PC-3 (cell line): ENCODE measurements at regions not wholly inside any gene's neighbourhood (a gene's known extent, or its start where the extent isn't known, plus 50 kb on each side); places are given as distances from the start of the nearest gene placed in this dataset.

Experiments
- ATAC-seq: fragments of 200-7000 bp; cut with Tn5 transposase; 2 replicates; pipeline ENCODE4 v1.9.1; 2020; ENCODE audit warnings: mild to moderate bottlenecking, moderate library complexity
- BruUV-seq: library from RNA; stranded (reverse); fragments of 400-500 nt; replicated peaks from 2 replicates; lab custom pipeline; 2021; lab: Mats Ljungman, UMichigan
- CTCF ChIA-PET: fragments of 300-600 bp; sonication (Branson Sonifier 250); formaldehyde crosslinking; loops from one replicate; lab custom pipeline; 2022; ENCODE audit warnings: antibody characterized with exemption; lab: Charles Lee
- POLR2A ChIA-PET: fragments of 300-600 bp; sonication (Branson Sonifier 250); formaldehyde crosslinking; loops from one replicate; lab custom pipeline; 2022; ENCODE audit warnings: antibody characterized with exemption; ENCODE audit not compliant: unreplicated experiment; lab: Charles Lee
- DNase-seq: peaks from one replicate; pipeline ENCODE4 v3.0.0-alpha.2; 2015
- H2AFZ ChIP-seq: fragments of 300-600 bp; sonication (generic); 2 replicates; pipeline ENCODE4 v1.6.0; 2016; ENCODE audit warnings: antibody characterized with exemption, low read length
- H3F3A ChIP-seq: fragments of 300-600 bp; sonication (generic); one replicate; pipeline ENCODE4 v1.6.0; 2017; ENCODE audit warnings: antibody characterized with exemption, low read length, control low read depth, mild to moderate bottlenecking; ENCODE audit not compliant: unreplicated experiment
- H3K27ac ChIP-seq: fragments of 300-600 bp; sonication (generic); 2 replicates; pipeline ENCODE4 v1.5.1; 2016; ENCODE audit warnings: mild to moderate bottlenecking, low read length
- H3K27me3 ChIP-seq: fragments of 300-600 bp; sonication (generic); 2 replicates; pipeline ENCODE4 v1.6.1; 2016; ENCODE audit warnings: low read length, mixed read lengths
- H3K36me3 ChIP-seq: fragments of 300-600 bp; sonication (generic); 2 replicates; pipeline ENCODE4 v1.6.1; 2016; ENCODE audit warnings: low read depth, mixed run types, low read length, mixed read lengths
- H3K4me1 ChIP-seq: fragments of 300-600 bp; sonication (generic); 2 replicates; pipeline ENCODE4 v1.5.1; 2016; ENCODE audit warnings: low read length; ENCODE audit not compliant: insufficient read depth
- H3K4me2 ChIP-seq: fragments of 300-600 bp; sonication (generic); 2 replicates; pipeline ENCODE4 v1.6.0; 2016; ENCODE audit warnings: low read length
- H3K4me3 ChIP-seq: fragments of 300-600 bp; sonication (generic); 2 replicates; pipeline ENCODE4 v1.5.1; 2016; ENCODE audit warnings: mild to moderate bottlenecking, low read length, mixed read lengths
- H3K79me2 ChIP-seq: fragments of 300-600 bp; sonication (generic); 2 replicates; pipeline ENCODE4 v1.6.1; 2017; ENCODE audit warnings: low read length, mixed read lengths
- H3K9ac ChIP-seq: fragments of 300-600 bp; sonication (generic); 2 replicates; pipeline ENCODE4 v1.6.0; 2016; ENCODE audit warnings: mild to moderate bottlenecking, low read length
- H3K9me2 ChIP-seq: fragments of 300-600 bp; sonication (generic); replicated peaks from 2 replicates; pipeline ENCODE4 v1.6.1; 2016; ENCODE audit warnings: mixed run types, low read length, mixed read lengths
- H3K9me3 ChIP-seq: fragments of 300-600 bp; sonication (generic); 2 replicates; pipeline ENCODE4 v1.6.1; 2016; ENCODE audit warnings: low read length, mixed read lengths
- H4K20me1 ChIP-seq: fragments of 300-600 bp; sonication (generic); 2 replicates; pipeline ENCODE4 v1.6.1; 2016; ENCODE audit warnings: low read length, mixed read lengths
- EZH2 ChIP-seq: fragments of 300-600 bp; sonication (generic); IDR thresholded peaks from one replicate; pipeline ENCODE4 v1.6.1; 2017; ENCODE audit warnings: antibody characterized with exemption, mild to moderate bottlenecking, low read length; ENCODE audit not compliant: unreplicated experiment
- EZH2phosphoT487 ChIP-seq: fragments of 300-600 bp; sonication (generic); IDR thresholded peaks from 2 replicates; pipeline ENCODE4 v1.6.1; 2018; ENCODE audit warnings: mild to moderate bottlenecking, antibody characterized with exemption, low read length, borderline replicate concordance
- intact Hi-C: fragments of 100-400 bp; cut with micrococcal nuclease; formaldehyde crosslinking; loops from 2 replicates; pipeline ENCODE4 v1.9.0; 2023
- TF ChIP-seq, protein P1 (sequence below): fragments of 300-600 bp; sonication (generic); conservative IDR thresholded peaks from 2 replicates; pipeline ENCODE4 v1.5.1; 2017; ENCODE audit warnings: antibody characterized with exemption, low read depth, mild to moderate bottlenecking, low read length

DNA sequence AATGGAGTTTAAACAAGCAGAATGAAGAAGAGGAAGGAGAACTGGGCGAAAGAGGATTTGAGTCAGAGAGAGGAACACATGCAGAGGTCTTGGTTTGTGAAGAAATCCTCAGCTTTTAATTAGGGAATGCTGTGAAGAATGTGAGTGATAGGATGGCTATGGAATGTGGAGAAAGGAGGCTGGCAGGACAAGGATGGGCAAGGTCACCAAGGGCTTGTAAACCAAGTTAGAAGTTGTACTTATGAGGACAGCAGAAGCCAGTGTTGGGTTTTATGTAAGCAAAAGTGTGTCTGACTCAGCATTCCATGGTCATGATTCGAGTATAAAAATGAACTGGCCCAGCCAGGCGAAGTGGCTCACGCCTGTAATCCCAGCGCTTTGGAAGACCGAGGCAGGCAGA lies 60.0 kb upstream of the IL12A start:
- peak overlapping the region; percentile 53 for H3K9ac ChIP-seq
- CTCF ChIA-PET = interaction anchor here (0.7 to 3.0 kb wide), 8 partner anchors 19 to 235 kb away, joined by 5 to 40 read pairs (median 12); partner anchors contain the start of gene IL12A
- peak overlapping the region; percentile 88 for H3K27ac ChIP-seq
- no TSS peak for BruUV-seq
- H3K4me3 ChIP-seq = peak overlapping the region; percentile 2; the same call in 1 of the 2 replicates
- H3K9me3 ChIP-seq = peaks cover under 1% of the 10 kb centered on the region; the same call in 1 of the 2 replicates
- no peaks in the 10 kb centered on the region for H3K36me3 ChIP-seq
- H3K4me1 ChIP-seq = peaks cover 32% of the 10 kb centered on the region
- H4K20me1 ChIP-seq = no peaks in the 10 kb centered on the region
- POLR2A ChIA-PET = interaction anchor here (0.5 to 0.7 kb wide), 3 partner anchors 18 to 1495 kb away, joined by 3 to 5 read pairs (median 4); no protein-coding TSS in a partner anchor
- H3K4me2 ChIP-seq = peak overlapping the region; percentile 68
- no peak for TF ChIP-seq EZH2phosphoT487
- no peak for TF ChIP-seq EZH2
- TF ChIP-seq, protein P1, sequence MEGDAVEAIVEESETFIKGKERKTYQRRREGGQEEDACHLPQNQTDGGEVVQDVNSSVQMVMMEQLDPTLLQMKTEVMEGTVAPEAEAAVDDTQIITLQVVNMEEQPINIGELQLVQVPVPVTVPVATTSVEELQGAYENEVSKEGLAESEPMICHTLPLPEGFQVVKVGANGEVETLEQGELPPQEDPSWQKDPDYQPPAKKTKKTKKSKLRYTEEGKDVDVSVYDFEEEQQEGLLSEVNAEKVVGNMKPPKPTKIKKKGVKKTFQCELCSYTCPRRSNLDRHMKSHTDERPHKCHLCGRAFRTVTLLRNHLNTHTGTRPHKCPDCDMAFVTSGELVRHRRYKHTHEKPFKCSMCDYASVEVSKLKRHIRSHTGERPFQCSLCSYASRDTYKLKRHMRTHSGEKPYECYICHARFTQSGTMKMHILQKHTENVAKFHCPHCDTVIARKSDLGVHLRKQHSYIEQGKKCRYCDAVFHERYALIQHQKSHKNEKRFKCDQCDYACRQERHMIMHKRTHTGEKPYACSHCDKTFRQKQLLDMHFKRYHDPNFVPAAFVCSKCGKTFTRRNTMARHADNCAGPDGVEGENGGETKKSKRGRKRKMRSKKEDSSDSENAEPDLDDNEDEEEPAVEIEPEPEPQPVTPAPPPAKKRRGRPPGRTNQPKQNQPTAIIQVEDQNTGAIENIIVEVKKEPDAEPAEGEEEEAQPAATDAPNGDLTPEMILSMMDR = no peak
- H3K9me2 ChIP-seq = no peaks in the 10 kb centered on the region
- no peaks in the 10 kb centered on the region for H3K27me3 ChIP-seq
- peaks cover 5% of the 10 kb centered on the region for H3F3A ChIP-seq
- intact Hi-C loops = loop anchor here (1.0 to 5.0 kb wide), 7 partner anchors 8 to 164 kb away; no protein-coding TSS in a partner anchor
- H2AFZ ChIP-seq = peak overlapping the region; percentile 62; the same call in 1 of the 2 replicates
- no peaks in the 10 kb centered on the region for H3K79me2 ChIP-seq
- DNase-seq (peak; percentile 97), ATAC-seq (peak; percentile 87)

- Histone ChIP-seq H3K27ac (peak overlapping the region; percentile 88), H3K9me3 (peaks cover 8% of the 10 kb centered on the region; the same call in 1 of the 2 replicates), H3K36me3 (no peaks in the 10 kb centered on the region), H3K4me1 (peaks cover 32% of the 10 kb centered on the region), H3K9ac (peak overlapping the region; percentile 53), H2AFZ (peak overlapping the region; percentile 62), H3K4me2 (peak overlapping the region; percentile 68), H3K4me3 (peak overlapping the region; percentile 6; the same call in 1 of the 2 replicates), H3K79me2 (no peaks in the 10 kb centered on the region), H3K9me2 (no peaks in the 10 kb centered on the region), H3K27me3 (no peaks in the 10 kb centered on the region), H3F3A (peaks cover 5% of the 10 kb centered on the region), H4K20me1 (no peaks in the 10 kb centered on the region)
- TF ChIP-seq EZH2 (no peak), EZH2phosphoT487 (no peak)
- TF ChIP-seq, protein P1 = peak; percentile 70
- TSS peak; percentile 99 for BruUV-seq
- ATAC-seq = peak; percentile 46
- DNase-seq = peak; percentile 81
- POLR2A ChIA-PET = interaction anchor here (0.5 to 0.7 kb wide), 4 partner anchors 17 to 1494 kb away, joined by 3 to 12 read pairs (median 5); no protein-coding TSS in a partner anchor
- CTCF ChIA-PET = interaction anchor here (0.5 to 3.0 kb wide), 11 partner anchors 11 to 234 kb away, joined by 3 to 40 read pairs (median 8); partner anchors contain the start of gene IL12A
- intact Hi-C loops = loop anchor here (1.0 to 5.0 kb wide), 6 partner anchors 33 to 165 kb away; no protein-coding TSS in a partner anchor
These were observed 59.2 kb upstream of the IL12A start for GRCh38 chr3:159929171-159930141.
